HEK293T (cell line): ENCODE measurements at regions not wholly inside any gene's neighbourhood (a gene's known extent, or its start where the extent isn't known, plus 50 kb on each side); places are given as distances from the start of the nearest gene placed in this dataset.

Experiments
- CTBP1 ChIP-seq: fragments of 450-650 bp; IDR thresholded peaks from 2 replicates; pipeline ENCODE4 v1.6.1; 2016; ENCODE audit warnings: borderline replicate concordance
- FOXA1 ChIP-seq: fragments of 450-650 bp; IDR thresholded peaks from 2 replicates; pipeline ENCODE4 v1.6.1; 2016; ENCODE audit warnings: mild to moderate bottlenecking
- L3MBTL2 ChIP-seq: fragments of 450-650 bp; conservative IDR thresholded peaks from 2 replicates; pipeline ENCODE4 v1.6.1; 2016; ENCODE audit warnings: mild to moderate bottlenecking
- NFRKB ChIP-seq: fragments of 450-650 bp; IDR thresholded peaks from 2 replicates; pipeline ENCODE4 v1.6.1; 2016; ENCODE audit warnings: mild to moderate bottlenecking, moderate library complexity
- SP1 ChIP-seq: fragments of 450-650 bp; IDR thresholded peaks from 2 replicates; pipeline ENCODE4 v1.6.1; 2017
- TF ChIP-seq, protein P1 (sequence below): fragments of 450-650 bp; IDR thresholded peaks from 2 replicates; pipeline ENCODE4 v1.6.1; 2016

DNA sequence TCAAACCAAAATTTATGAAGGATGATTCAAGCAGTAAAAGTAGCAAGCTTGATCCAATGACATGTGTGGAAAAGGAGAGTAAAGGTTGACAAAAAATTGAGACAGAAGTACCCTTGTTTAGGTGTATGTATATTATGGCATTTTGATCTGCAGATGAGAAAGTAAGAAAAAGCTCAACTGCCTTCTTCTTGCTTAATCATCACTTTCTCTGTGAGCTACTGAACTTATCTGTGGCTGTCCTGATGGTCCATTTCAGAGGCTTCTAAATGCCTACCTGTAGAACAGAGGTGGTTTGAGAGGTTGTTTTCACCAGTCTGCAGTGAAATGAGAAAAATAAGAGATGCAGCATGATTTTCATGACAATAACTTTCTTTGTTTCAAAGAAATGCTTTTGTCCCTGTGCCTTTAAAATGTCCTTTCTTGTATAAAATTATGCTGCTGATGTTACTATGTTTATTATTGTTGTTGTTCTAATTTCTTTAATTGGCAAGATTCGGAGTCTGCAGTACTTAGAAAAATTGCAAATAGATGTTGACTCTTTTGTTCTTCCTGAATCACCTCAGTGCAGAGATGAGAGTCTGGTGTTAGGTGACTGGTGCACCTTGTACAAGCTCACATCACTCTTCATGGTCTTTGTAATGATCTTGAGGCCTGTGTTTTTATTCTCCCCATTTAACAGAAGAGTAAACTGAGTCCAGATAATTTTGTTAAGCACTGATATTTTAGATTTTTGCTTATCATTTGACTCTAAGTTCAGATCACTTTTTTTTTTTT, 821.9 kb downstream of the VRK1 start:
- TF ChIP-seq SP1 (no peak), CTBP1 (no peak), NFRKB (no peak), L3MBTL2 (no peak), FOXA1 (no peak)
- TF ChIP-seq, protein P1, sequence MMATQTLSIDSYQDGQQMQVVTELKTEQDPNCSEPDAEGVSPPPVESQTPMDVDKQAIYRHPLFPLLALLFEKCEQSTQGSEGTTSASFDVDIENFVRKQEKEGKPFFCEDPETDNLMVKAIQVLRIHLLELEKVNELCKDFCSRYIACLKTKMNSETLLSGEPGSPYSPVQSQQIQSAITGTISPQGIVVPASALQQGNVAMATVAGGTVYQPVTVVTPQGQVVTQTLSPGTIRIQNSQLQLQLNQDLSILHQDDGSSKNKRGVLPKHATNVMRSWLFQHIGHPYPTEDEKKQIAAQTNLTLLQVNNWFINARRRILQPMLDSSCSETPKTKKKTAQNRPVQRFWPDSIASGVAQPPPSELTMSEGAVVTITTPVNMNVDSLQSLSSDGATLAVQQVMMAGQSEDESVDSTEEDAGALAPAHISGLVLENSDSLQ = no peak
